ENCODE measurements at regions not wholly inside any gene's neighbourhood (a gene's known extent, or its start where the extent isn't known, plus 50 kb on each side); places are given as distances from the start of the nearest gene placed in this dataset.

DNA sequence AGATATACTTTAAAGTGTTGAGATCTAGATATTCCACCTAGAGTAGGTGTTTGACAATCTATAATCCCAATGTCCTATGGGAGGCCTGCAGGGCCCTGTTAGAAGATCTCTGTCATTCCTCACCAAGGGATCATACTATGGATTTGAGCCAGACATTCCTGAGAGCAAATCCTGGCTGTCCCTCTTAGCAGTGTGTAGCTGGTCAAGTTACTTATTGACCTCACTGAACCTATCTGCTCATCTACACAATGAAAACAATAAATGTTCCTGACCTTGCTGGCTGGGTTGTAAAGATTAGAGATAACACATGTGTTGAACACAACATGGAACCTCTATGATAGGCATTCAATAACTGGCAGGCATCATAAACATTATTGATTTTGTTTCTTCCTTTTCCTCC lies 265.6 kb upstream of the ATP11B start:
- H3K18ac ChIP-seq (ENCODE audit: low read length) = no peak overlapping the region
- no peak overlapping the region for H3K9ac ChIP-seq (ENCODE audit: low read length)
- H3K23ac ChIP-seq (ENCODE audit: low read length) = no peak overlapping the region
- no peaks in the 10 kb centered on the region for H3K27me3 ChIP-seq (ENCODE audit: insufficient read depth, low read length)
- no peaks in the 10 kb centered on the region for H3K36me3 ChIP-seq (ENCODE audit: control insufficient read depth in 1 of 2, insufficient read depth in 2 of 2, low read length in 2 of 2)
- H2BK120ac ChIP-seq (ENCODE audit: insufficient read depth, low read length, poor library complexity) = no peak overlapping the region
- no peak overlapping the region for H3K4ac ChIP-seq (ENCODE audit: low read depth, low read length)
- H3K27ac ChIP-seq (ENCODE audit: low read depth, low read length) = no peak overlapping the region
- no peak overlapping the region for H4K8ac ChIP-seq (ENCODE audit: low read depth, low read length)
- H3K4me2 ChIP-seq (ENCODE audit: low read length) = no peak overlapping the region
- H2AK5ac ChIP-seq (ENCODE audit: low read length) = no peak overlapping the region
- peaks cover 0 to 3% of the 10 kb centered on the region in 2 experiments for H3K4me1 ChIP-seq (ENCODE audit: control insufficient read depth in 1 of 2, insufficient read depth in 2 of 2, low read length in 2 of 2)
- no peak overlapping the region for H4K12ac ChIP-seq (ENCODE audit: low read depth, low read length)
- H4K91ac ChIP-seq (ENCODE audit: low read depth, low read length) = no peak overlapping the region
- H3K9me3 ChIP-seq (ENCODE audit: insufficient read depth, low read depth, low read length) = no peaks in the 10 kb centered on the region
- H2BK12ac ChIP-seq (ENCODE audit: low read length) = no peak overlapping the region
- no peaks in the 10 kb centered on the region for H3K79me2 ChIP-seq (ENCODE audit: control insufficient read depth, insufficient read depth, low read length, poor library complexity)
- no peak overlapping the region for H2BK5ac ChIP-seq (ENCODE audit: low read depth, low read length, poor library complexity)
- H2AFZ ChIP-seq (ENCODE audit: insufficient read depth, low read length, poor library complexity) = no peak overlapping the region
- H3K79me1 ChIP-seq (ENCODE audit: low read length) = no peaks in the 10 kb centered on the region
- no peak overlapping the region for H3K4me3 ChIP-seq (ENCODE audit: low read depth, low read length)
- no peak for DNase-seq
- H3K14ac ChIP-seq (ENCODE audit: low read length) = no peak overlapping the region

- no peak overlapping the region for H2AK5ac ChIP-seq (ENCODE audit: low read length)
- H3K36me3 ChIP-seq (ENCODE audit: control insufficient read depth in 1 of 2, insufficient read depth in 2 of 2, low read length in 2 of 2) = no peaks in the 10 kb centered on the region
- no peak overlapping the region for H3K14ac ChIP-seq (ENCODE audit: low read length)
- H3K27ac ChIP-seq (ENCODE audit: low read depth, low read length) = no peak overlapping the region
- H2BK120ac ChIP-seq (ENCODE audit: insufficient read depth, low read length, poor library complexity) = no peak overlapping the region
- H3K4me2 ChIP-seq (ENCODE audit: low read length) = no peak overlapping the region
- no peak overlapping the region for H3K18ac ChIP-seq (ENCODE audit: low read length)
- no peaks in the 10 kb centered on the region for H3K27me3 ChIP-seq (ENCODE audit: insufficient read depth, low read length)
- no peak overlapping the region for H4K8ac ChIP-seq (ENCODE audit: low read depth, low read length)
- no peaks in the 10 kb centered on the region for H3K79me2 ChIP-seq (ENCODE audit: control insufficient read depth, insufficient read depth, low read length, poor library complexity)
- no peaks in the 10 kb centered on the region for H3K9me3 ChIP-seq (ENCODE audit: insufficient read depth, low read depth, low read length)
- no peak overlapping the region for H2AFZ ChIP-seq (ENCODE audit: insufficient read depth, low read length, poor library complexity)
- no peak for DNase-seq
- WGBS (ENCODE audit: extremely low coverage, insufficient coverage, insufficient read length) = no CpG with 5 or more reads among the region's 3 CpGs
- no peak overlapping the region for H4K91ac ChIP-seq (ENCODE audit: low read depth, low read length)
- no peak overlapping the region for H2BK5ac ChIP-seq (ENCODE audit: low read depth, low read length, poor library complexity)
- no peak overlapping the region for H3K4me3 ChIP-seq (ENCODE audit: low read depth, low read length)
- H3K79me1 ChIP-seq (ENCODE audit: low read length) = no peaks in the 10 kb centered on the region
- H3K9ac ChIP-seq (ENCODE audit: low read length) = no peak overlapping the region
- no peak overlapping the region for H3K23ac ChIP-seq (ENCODE audit: low read length)
- no peak overlapping the region for H4K12ac ChIP-seq (ENCODE audit: low read depth, low read length)
- peaks cover 0 to 3% of the 10 kb centered on the region in 2 experiments for H3K4me1 ChIP-seq (ENCODE audit: control insufficient read depth in 1 of 2, insufficient read depth in 2 of 2, low read length in 2 of 2)
- no peak overlapping the region for H2BK12ac ChIP-seq (ENCODE audit: low read length)
- no peak overlapping the region for H3K4ac ChIP-seq (ENCODE audit: low read depth, low read length)
Measured at GRCh38 chr3:182530316-182530715, 263.0 kb upstream of the ATP11B start.

DNA sequence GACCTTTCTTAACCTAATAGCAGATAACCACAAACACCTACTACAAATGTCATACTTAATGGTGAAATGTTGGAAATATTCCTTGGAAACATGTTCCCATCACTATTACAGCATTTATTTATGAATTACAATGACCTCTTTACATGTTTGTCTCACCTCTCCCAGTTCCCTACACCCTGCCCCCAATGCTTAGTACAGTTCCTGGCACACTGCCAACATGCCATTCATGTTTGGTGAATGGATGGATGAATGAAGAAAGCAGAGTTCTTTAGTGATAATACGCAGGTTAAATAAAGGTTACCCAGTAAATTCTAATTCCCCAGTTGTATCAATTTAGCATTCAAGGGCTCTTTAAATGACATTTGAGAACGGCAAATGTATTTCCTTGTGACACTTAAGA lies 259.9 kb upstream of the ATP11B start:
- no peak overlapping the region for H3K4me2 ChIP-seq (ENCODE audit: low read length)
- no peak overlapping the region for H3K4ac ChIP-seq (ENCODE audit: low read depth, low read length)
- no peaks in the 10 kb centered on the region for H3K9me3 ChIP-seq (ENCODE audit: insufficient read depth, low read depth, low read length)
- no peak overlapping the region for H3K23ac ChIP-seq (ENCODE audit: low read length)
- no peaks in the 10 kb centered on the region for H3K79me2 ChIP-seq (ENCODE audit: control insufficient read depth, insufficient read depth, low read length, poor library complexity)
- H2AFZ ChIP-seq (ENCODE audit: insufficient read depth, low read length, poor library complexity) = no peak overlapping the region
- H4K8ac ChIP-seq (ENCODE audit: low read depth, low read length) = no peak overlapping the region
- no peak overlapping the region for H3K14ac ChIP-seq (ENCODE audit: low read length)
- WGBS (ENCODE audit: extremely low coverage, insufficient coverage, insufficient read length) = no CpG with 5 or more reads among the region's 2 CpGs
- no peak overlapping the region for H3K4me3 ChIP-seq (ENCODE audit: low read depth, low read length)
- H3K18ac ChIP-seq (ENCODE audit: low read length) = no peak overlapping the region
- H4K91ac ChIP-seq (ENCODE audit: low read depth, low read length) = no peak overlapping the region
- no peak overlapping the region for H3K9ac ChIP-seq (ENCODE audit: low read length)
- H2BK12ac ChIP-seq (ENCODE audit: low read length) = no peak overlapping the region
- H3K27ac ChIP-seq (ENCODE audit: low read depth, low read length) = no peak overlapping the region
- no peak overlapping the region for H2AK5ac ChIP-seq (ENCODE audit: low read length)
- no peaks in the 10 kb centered on the region for H3K79me1 ChIP-seq (ENCODE audit: low read length)
- H3K27me3 ChIP-seq (ENCODE audit: insufficient read depth, low read length) = no peaks in the 10 kb centered on the region
- H2BK120ac ChIP-seq (ENCODE audit: insufficient read depth, low read length, poor library complexity) = no peak overlapping the region
- no peaks in the 10 kb centered on the region for H3K36me3 ChIP-seq (ENCODE audit: control insufficient read depth in 1 of 2, insufficient read depth in 2 of 2, low read length in 2 of 2)
- H2BK5ac ChIP-seq (ENCODE audit: low read depth, low read length, poor library complexity) = no peak overlapping the region
- peaks cover 0 to 3% of the 10 kb centered on the region in 2 experiments for H3K4me1 ChIP-seq (ENCODE audit: control insufficient read depth in 1 of 2, insufficient read depth in 2 of 2, low read length in 2 of 2)
- DNase-seq = no peak
- no peak overlapping the region for H4K12ac ChIP-seq (ENCODE audit: low read depth, low read length)

DNA sequence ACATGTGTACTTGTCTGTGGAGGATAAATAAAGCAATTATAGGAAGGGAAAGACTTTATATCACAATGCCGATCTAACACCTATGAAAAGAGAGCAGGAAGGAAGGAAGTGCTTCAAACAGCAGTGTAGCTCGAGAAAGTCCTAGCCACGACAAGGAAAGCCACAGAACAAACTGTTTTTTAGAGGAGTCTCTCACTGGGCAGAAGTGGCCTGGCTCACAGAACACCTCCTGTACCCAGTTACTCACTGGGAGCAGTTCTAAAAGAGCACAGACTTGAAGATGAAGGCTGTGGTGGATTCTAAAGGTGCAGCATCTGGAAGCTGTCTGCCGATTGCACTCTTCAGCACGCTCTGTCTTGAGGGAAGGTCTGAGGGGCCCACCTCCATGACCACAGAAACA lies 248.8 kb upstream of the ATP11B start:
- H2BK120ac ChIP-seq (ENCODE audit: insufficient read depth, low read length, poor library complexity) = no peak overlapping the region
- no peak overlapping the region for H3K4me3 ChIP-seq (ENCODE audit: low read depth, low read length)
- H2BK5ac ChIP-seq (ENCODE audit: low read depth, low read length, poor library complexity) = no peak overlapping the region
- no peak overlapping the region for H3K9ac ChIP-seq (ENCODE audit: low read length)
- no peaks in the 10 kb centered on the region for H3K36me3 ChIP-seq (ENCODE audit: control insufficient read depth in 1 of 2, insufficient read depth in 2 of 2, low read length in 2 of 2)
- no peak overlapping the region for H3K4me2 ChIP-seq (ENCODE audit: low read length)
- H3K9me3 ChIP-seq (ENCODE audit: insufficient read depth, low read depth, low read length) = no peaks in the 10 kb centered on the region
- WGBS (ENCODE audit: extremely low coverage, insufficient coverage, insufficient read length) = no CpG with 5 or more reads among the region's 5 CpGs
- H4K8ac ChIP-seq (ENCODE audit: low read depth, low read length) = no peak overlapping the region
- no peak overlapping the region for H3K18ac ChIP-seq (ENCODE audit: low read length)
- no peak for DNase-seq
- H3K27me3 ChIP-seq (ENCODE audit: insufficient read depth, low read length) = no peaks in the 10 kb centered on the region
- H2AFZ ChIP-seq (ENCODE audit: insufficient read depth, low read length, poor library complexity) = no peak overlapping the region
- no peaks in the 10 kb centered on the region for H3K79me1 ChIP-seq (ENCODE audit: low read length)
- H2BK12ac ChIP-seq (ENCODE audit: low read length) = no peak overlapping the region
- H3K27ac ChIP-seq (ENCODE audit: low read depth, low read length) = no peak overlapping the region
- no peak overlapping the region for H2AK5ac ChIP-seq (ENCODE audit: low read length)
- no peak overlapping the region for H3K14ac ChIP-seq (ENCODE audit: low read length)
- no peak overlapping the region for H4K91ac ChIP-seq (ENCODE audit: low read depth, low read length)
- H4K12ac ChIP-seq (ENCODE audit: low read depth, low read length) = no peak overlapping the region
- H3K4ac ChIP-seq (ENCODE audit: low read depth, low read length) = no peak overlapping the region
- no peak overlapping the region for H3K23ac ChIP-seq (ENCODE audit: low read length)
- H3K79me2 ChIP-seq (ENCODE audit: control insufficient read depth, insufficient read depth, low read length, poor library complexity) = no peaks in the 10 kb centered on the region
- no peaks in the 10 kb centered on the region for H3K4me1 ChIP-seq (ENCODE audit: control insufficient read depth in 1 of 2, insufficient read depth in 2 of 2, low read length in 2 of 2)
